Activated T-helper 1 cell treated with anti-CD3 and anti-CD28 coated beads, Interleukin-2, amount 50 U/mL, for 16 hours (primary cell): ENCODE measurements at regions not wholly inside any gene's neighbourhood (a gene's known extent, or its start where the extent isn't known, plus 50 kb on each side); places are given as distances from the start of the nearest gene placed in this dataset.
"Not testable (repeated sequence)": the region's sequence is repeated elsewhere in the genome, so short reads cannot be mapped to it uniquely, and the experiment has no call there.

ENCODE experiments used
- DNase-seq, 2 donors: peaks; one replicate each; pipeline ENCODE4 v3.0.0-alpha.2; 2020; ENCODE audit warnings: low read depth in 1 of 2, low spot score in 1 of 2

GRCh38 chr16:17986991-17987390, 349.5 kb downstream of the NPIPA8 start:
- no peak for DNase-seq

- DNase-seq: no peak
Observed at GRCh38 chr16:17984810-17985209, 351.7 kb downstream of the NPIPA8 start.

- no peak for DNase-seq
Observed at GRCh38 chr16:17983847-17984639, 352.5 kb downstream of the NPIPA8 start.

- DNase-seq: no peak
Observed at GRCh38 chr16:17983114-17983513, 353.4 kb downstream of the NPIPA8 start.

- no peak for DNase-seq
Observed at GRCh38 chr16:17977260-17977659, 359.3 kb downstream of the NPIPA8 start.

GRCh38 chr16:17972460-17972943, 364.0 kb downstream of the NPIPA8 start:
- no peak for DNase-seq

- no peak for DNase-seq
Observed at GRCh38 chr16:17970816-17971331, 365.7 kb downstream of the NPIPA8 start.

GRCh38 chr16:17970157-17970765, 366.3 kb downstream of the NPIPA8 start:
- DNase-seq: no peak

GRCh38 chr16:17965133-17965900, 371.2 kb downstream of the NPIPA8 start:
- DNase-seq: no peak

GRCh38 chr16:17964196-17964595, 372.3 kb downstream of the NPIPA8 start:
- DNase-seq: no peak

- no peak for DNase-seq
Observed at GRCh38 chr16:17963185-17963836, 373.2 kb downstream of the NPIPA8 start.

GRCh38 chr16:17962726-17963125, 373.8 kb downstream of the NPIPA8 start:
- DNase-seq: no peak

- not testable (repeated sequence) for DNase-seq
Observed at GRCh38 chr16:17961822-17962221, 374.7 kb downstream of the NPIPA8 start.

GRCh38 chr16:17951378-17951777, 385.2 kb downstream of the NPIPA8 start:
- DNase-seq: no peak

GRCh38 chr16:17949982-17950250, 386.6 kb downstream of the NPIPA8 start:
- no peak for DNase-seq

- DNase-seq: no peak
Observed at GRCh38 chr16:17949141-17949981, 387.2 kb downstream of the NPIPA8 start.

GRCh38 chr16:17947637-17948036, 388.9 kb downstream of the NPIPA8 start:
- no peak for DNase-seq

GRCh38 chr16:17947165-17947564, 389.4 kb downstream of the NPIPA8 start:
- DNase-seq: no peak

- no peak for DNase-seq
Observed at GRCh38 chr16:17945080-17945601, 391.4 kb downstream of the NPIPA8 start.

- no peak for DNase-seq
Observed at GRCh38 chr16:17944345-17944744, 392.2 kb downstream of the NPIPA8 start.
